NOMO-1 treated with DMSO at 0.1 percent for 48 hours (cell line): ENCODE measurements at regions not wholly inside any gene's neighbourhood (a gene's known extent, or its start where the extent isn't known, plus 50 kb on each side); places are given as distances from the start of the nearest gene placed in this dataset.
"Not testable (repeated sequence)": the region's sequence is repeated elsewhere in the genome, so short reads cannot be mapped to it uniquely, and the experiment has no call there.

ENCODE experiments used
- DNase-seq: peaks from one replicate; lab custom pipeline; 2025; ENCODE audit not compliant: unreplicated experiment; lab: John Stamatoyannopoulos, UW

GRCh38 chr15:69704229-69704628 is 251.6 kb downstream of the RPLP1 start:
- no peak for DNase-seq

GRCh38 chr15:69704700-69705099 is 252.1 kb downstream of the RPLP1 start:
- no peak for DNase-seq

GRCh38 chr15:69706353-69707097 is 253.9 kb downstream of the RPLP1 start:
- no peak for DNase-seq

- DNase-seq, result not testable (repeated sequence)
These were observed 254.6 kb downstream of the RPLP1 start for GRCh38 chr15:69707241-69707640.

GRCh38 chr15:69708436-69709122 is 256.0 kb downstream of the RPLP1 start:
- not testable (repeated sequence) for DNase-seq

- no peak for DNase-seq
These were observed 260.4 kb downstream of the RPLP1 start for GRCh38 chr15:69712991-69713390.

GRCh38 chr15:69713726-69714559 is 261.3 kb downstream of the RPLP1 start:
- no peak for DNase-seq

- no peak for DNase-seq
These were observed 262.6 kb downstream of the RPLP1 start for GRCh38 chr15:69715210-69715609.

GRCh38 chr15:69718436-69718835 is 265.8 kb downstream of the RPLP1 start:
- peak; percentile 29 for DNase-seq

GRCh38 chr15:69718916-69719315 is 266.3 kb downstream of the RPLP1 start:
- peak; percentile 84 for DNase-seq

GRCh38 chr15:69719527-69720240 is 267.1 kb downstream of the RPLP1 start:
- DNase-seq, result peak; percentile 68

GRCh38 chr15:69720536-69720935 is 267.9 kb downstream of the RPLP1 start:
- no peak for DNase-seq

- DNase-seq, result peak; percentile 6
These were observed 270.3 kb downstream of the RPLP1 start for GRCh38 chr15:69722924-69723323.

- DNase-seq, result no peak
These were observed 270.9 kb downstream of the RPLP1 start for GRCh38 chr15:69723404-69724096.

GRCh38 chr15:69724333-69724732 is 271.7 kb downstream of the RPLP1 start:
- no peak for DNase-seq

- DNase-seq, result no peak
These were observed 272.7 kb downstream of the RPLP1 start for GRCh38 chr15:69725275-69725674.

GRCh38 chr15:69725957-69726356 is 273.3 kb downstream of the RPLP1 start:
- peak; percentile 91 for DNase-seq

- no peak for DNase-seq
These were observed 274.7 kb downstream of the RPLP1 start for GRCh38 chr15:69727121-69727924.

GRCh38 chr15:69729167-69729748 is 276.6 kb downstream of the RPLP1 start:
- DNase-seq, result peak; percentile 10
